Activated T-helper 2 cell treated with anti-CD3 and anti-CD28 coated beads, Interferon-gamma antibody, Interleukin-2, Interleukin-4, amounts not matched to agents 10 μg/mL and 5 μg/mL and 100 μg/mL, durations not matched to agents 14 hours and 24 hours and 36 hours (primary cell): ENCODE measurements at regions not wholly inside any gene's neighbourhood (a gene's known extent, or its start where the extent isn't known, plus 50 kb on each side); places are given as distances from the start of the nearest gene placed in this dataset.

Experiments
- DNase-seq: peaks from one replicate; pipeline ENCODE4 v3.0.0; 2021; ENCODE audit warnings: low spot score
- H3K27ac Mint-ChIP-seq: one replicate; pipeline ENCODE4 v1.8.0; 2021; ENCODE audit warnings: mixed read lengths
- H3K27me3 Mint-ChIP-seq: one replicate; pipeline ENCODE4 v1.8.0; 2021; ENCODE audit warnings: low read depth, mixed read lengths
- H3K36me3 Mint-ChIP-seq: one replicate; pipeline ENCODE4 v1.8.0; 2021; ENCODE audit warnings: low read depth, mixed read lengths
- H3K4me1 Mint-ChIP-seq: one replicate; pipeline ENCODE4 v1.8.0; 2021; ENCODE audit warnings: low read depth, mixed read lengths
- H3K4me3 Mint-ChIP-seq: one replicate; pipeline ENCODE4 v1.8.0; 2021; ENCODE audit warnings: low read depth, mild to moderate bottlenecking, moderate library complexity, mixed read lengths
- H3K9me3 Mint-ChIP-seq: one replicate; pipeline ENCODE4 v1.8.0; 2021; ENCODE audit warnings: mixed read lengths
- intact Hi-C: fragments of 100-400 bp; cut with micrococcal nuclease; formaldehyde crosslinking; loops from one replicate; pipeline ENCODE4 v1.15.1; 2023

DNA sequence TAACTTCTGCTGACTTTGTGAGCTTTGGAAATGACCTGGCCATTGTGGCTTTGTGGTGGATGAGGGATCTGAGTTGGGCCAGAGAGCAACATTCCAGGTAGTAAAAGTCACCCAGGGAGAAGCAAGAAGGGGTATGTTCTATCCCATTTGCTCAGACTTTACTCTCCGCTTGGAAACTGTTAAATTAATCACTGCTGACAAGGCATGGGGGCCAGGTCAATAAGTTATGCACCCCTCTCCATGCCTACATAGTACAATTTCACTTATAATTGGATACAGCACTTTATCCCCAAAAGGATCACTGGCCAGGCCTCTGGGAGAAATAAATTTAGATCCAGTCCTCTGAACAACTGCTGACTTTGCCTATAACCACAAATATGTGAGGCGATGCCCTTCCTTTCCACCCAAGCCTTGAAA, 92.1 kb downstream of the RPRM start:
- Mint-ChIP-seq H3K9me3 (no peaks in the 10 kb centered on the region), H3K27me3 (no peaks in the 10 kb centered on the region), H3K27ac (no peak overlapping the region), H3K4me1 (no peaks in the 10 kb centered on the region), H3K4me3 (no peak overlapping the region), H3K36me3 (no peaks in the 10 kb centered on the region)
- intact Hi-C loops = no loop called here
- no peak for DNase-seq

DNA sequence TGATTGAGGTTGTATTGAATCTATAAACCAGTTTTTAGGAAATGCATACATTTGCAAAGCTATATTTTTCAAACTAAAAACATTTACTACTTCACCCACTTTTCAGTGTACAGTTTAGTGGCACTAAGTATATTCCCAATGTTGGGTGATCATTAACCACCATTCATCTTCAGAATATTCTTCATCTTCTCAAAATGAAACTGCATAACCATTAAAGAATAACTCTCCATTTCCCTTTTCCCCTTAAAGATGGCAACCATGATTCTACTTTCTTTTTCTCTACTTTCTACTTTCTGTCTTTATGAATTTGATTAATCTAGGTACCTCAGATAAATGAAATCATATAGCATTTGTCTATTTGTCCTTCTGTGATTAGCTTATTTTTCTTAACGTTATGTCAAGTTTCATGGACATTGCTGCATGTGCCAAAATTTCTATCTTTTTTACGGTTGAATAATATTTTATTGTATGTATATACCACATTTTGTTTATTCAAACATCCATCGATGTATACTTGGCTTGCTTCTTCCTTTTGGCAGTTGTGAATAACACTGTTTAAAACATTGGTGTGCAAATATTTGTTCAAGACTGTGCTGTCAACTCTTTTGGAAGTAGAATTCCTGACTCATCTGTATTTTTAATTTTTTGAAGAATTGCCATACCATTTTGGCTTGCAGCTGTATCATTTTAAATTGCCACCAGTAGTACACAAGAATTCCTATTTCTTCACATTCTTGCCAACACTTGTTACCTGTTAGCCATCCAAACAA, 104.9 kb downstream of the RPRM start:
- intact Hi-C loops = no loop called here
- Mint-ChIP-seq H3K27ac (no peak overlapping the region), H3K9me3 (no peaks in the 10 kb centered on the region), H3K36me3 (no peaks in the 10 kb centered on the region), H3K4me1 (no peaks in the 10 kb centered on the region), H3K27me3 (no peaks in the 10 kb centered on the region), H3K4me3 (no peak overlapping the region)
- no peak for DNase-seq

DNA sequence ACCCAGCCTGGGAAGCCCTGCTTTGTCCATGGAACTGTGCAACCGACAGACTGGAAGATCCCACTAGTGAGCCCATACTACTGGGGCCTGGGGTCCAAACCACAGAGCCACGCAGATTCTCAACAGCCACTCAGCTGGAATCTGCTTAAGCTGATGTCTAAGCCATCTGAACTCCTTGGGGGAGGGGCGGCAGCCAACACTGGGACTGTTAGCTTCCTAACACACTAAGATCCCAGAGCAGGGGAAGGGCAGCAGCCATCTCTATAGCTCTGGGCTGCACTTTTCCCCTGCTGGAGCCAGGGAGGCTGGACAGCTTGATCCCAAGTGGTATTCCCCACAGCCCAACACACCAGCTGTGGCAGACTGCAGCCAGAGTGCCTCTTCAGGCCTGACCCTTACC, 118.3 kb downstream of the RPRM start:
- intact Hi-C loops = no loop called here

DNA sequence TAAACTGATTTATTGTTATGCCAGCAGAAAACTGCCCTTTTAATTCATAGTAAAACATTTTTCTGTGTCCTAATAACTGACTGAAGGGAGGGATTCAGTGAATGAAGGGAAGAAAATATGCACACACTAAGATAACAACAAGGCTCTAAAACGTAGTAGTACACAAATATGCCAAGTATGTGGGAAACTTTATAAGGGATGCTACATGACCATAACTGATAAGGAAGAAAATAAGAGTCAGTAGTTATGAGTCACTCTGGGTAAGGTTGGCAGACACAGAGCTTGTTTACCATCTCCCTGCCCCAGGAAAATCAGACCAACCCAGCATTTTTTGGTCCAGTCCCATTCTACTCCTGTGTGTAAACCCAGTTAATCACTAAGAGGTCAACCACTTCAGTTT, 124.2 kb downstream of the RPRM start:
- no peaks in the 10 kb centered on the region for H3K4me1 Mint-ChIP-seq
- no peak overlapping the region for H3K4me3 Mint-ChIP-seq
- no peak overlapping the region for H3K27ac Mint-ChIP-seq
- H3K9me3 Mint-ChIP-seq = no peaks in the 10 kb centered on the region
- no peaks in the 10 kb centered on the region for H3K36me3 Mint-ChIP-seq
- intact Hi-C loops = no loop called here
- H3K27me3 Mint-ChIP-seq = no peaks in the 10 kb centered on the region
- DNase-seq = no peak

More for the DNA sequence above, 118.3 kb downstream of the RPRM start:
- Mint-ChIP-seq H3K4me1 (no peaks in the 10 kb centered on the region), H3K27ac (no peak overlapping the region), H3K4me3 (no peak overlapping the region), H3K36me3 (no peaks in the 10 kb centered on the region), H3K27me3 (no peaks in the 10 kb centered on the region), H3K9me3 (peaks cover 7% of the 10 kb centered on the region)
- no peak for DNase-seq

GRCh38 chr2:153349603-153350002, 129.0 kb downstream of the RPRM start:
- H3K4me3 Mint-ChIP-seq = no peak overlapping the region
- H3K4me1 Mint-ChIP-seq = no peaks in the 10 kb centered on the region
- H3K27ac Mint-ChIP-seq = no peak overlapping the region
- no peaks in the 10 kb centered on the region for H3K9me3 Mint-ChIP-seq
- DNase-seq = no peak
- intact Hi-C loops = no loop called here
- no peaks in the 10 kb centered on the region for H3K36me3 Mint-ChIP-seq
- no peaks in the 10 kb centered on the region for H3K27me3 Mint-ChIP-seq

GRCh38 chr2:153347818-153348495, 130.6 kb downstream of the RPRM start:
- no peaks in the 10 kb centered on the region for H3K36me3 Mint-ChIP-seq
- H3K27ac Mint-ChIP-seq = no peak overlapping the region
- intact Hi-C loops = no loop called here
- no peaks in the 10 kb centered on the region for H3K9me3 Mint-ChIP-seq
- H3K4me3 Mint-ChIP-seq = no peak overlapping the region
- DNase-seq = no peak
- H3K4me1 Mint-ChIP-seq = no peaks in the 10 kb centered on the region
- no peaks in the 10 kb centered on the region for H3K27me3 Mint-ChIP-seq

GRCh38 chr2:153320879-153321278, 157.7 kb downstream of the RPRM start:
- no peak overlapping the region for H3K27ac Mint-ChIP-seq
- H3K4me3 Mint-ChIP-seq = no peak overlapping the region
- H3K36me3 Mint-ChIP-seq = no peaks in the 10 kb centered on the region
- H3K27me3 Mint-ChIP-seq = no peaks in the 10 kb centered on the region
- no peaks in the 10 kb centered on the region for H3K4me1 Mint-ChIP-seq
- DNase-seq = no peak
- intact Hi-C loops = no loop called here
- peaks cover 9% of the 10 kb centered on the region for H3K9me3 Mint-ChIP-seq

DNA sequence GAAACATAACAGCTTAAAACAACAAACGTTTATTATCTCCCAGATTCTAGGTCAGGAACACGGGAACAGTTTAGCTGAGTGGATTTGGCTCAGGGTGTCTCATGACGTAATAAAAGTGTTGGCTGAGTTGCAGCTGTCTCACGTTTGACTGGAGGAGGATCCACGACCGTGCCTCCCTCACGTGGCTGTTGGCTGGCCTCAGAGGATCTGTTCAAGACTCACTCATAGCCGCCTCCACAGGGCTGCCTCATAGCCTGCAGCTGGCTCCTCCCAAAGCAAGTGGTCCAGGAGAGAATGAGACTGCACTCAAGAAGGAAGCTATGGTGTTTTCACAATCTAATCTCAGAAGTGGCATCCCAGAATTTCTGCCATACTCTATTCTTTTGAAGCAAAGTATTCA, 167.1 kb downstream of the RPRM start:
- H3K9me3 Mint-ChIP-seq = no peaks in the 10 kb centered on the region
- H3K27ac Mint-ChIP-seq = no peak overlapping the region
- DNase-seq = no peak
- no peaks in the 10 kb centered on the region for H3K4me1 Mint-ChIP-seq
- intact Hi-C loops = no loop called here
- H3K36me3 Mint-ChIP-seq = no peaks in the 10 kb centered on the region
- H3K4me3 Mint-ChIP-seq = no peak overlapping the region
- no peaks in the 10 kb centered on the region for H3K27me3 Mint-ChIP-seq

DNA sequence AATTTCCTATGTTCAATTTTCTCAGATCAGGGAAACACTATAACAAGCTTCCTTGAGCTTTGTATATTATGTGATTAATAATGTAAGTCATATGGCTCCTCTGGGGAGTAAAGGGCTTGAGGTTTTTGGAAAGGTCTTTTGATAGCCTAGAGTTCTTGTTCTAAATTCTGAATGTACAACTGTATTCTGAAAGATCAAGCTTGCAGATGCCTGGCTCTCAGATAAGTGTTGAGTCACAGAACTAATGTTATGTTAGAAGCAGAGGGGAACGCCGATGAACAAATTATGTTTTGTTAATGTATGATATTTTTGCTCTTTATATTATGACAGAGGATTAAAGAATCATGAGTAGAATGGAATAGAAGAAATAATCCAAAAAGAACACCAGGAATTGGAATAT, 170.1 kb downstream of the RPRM start:
- H3K27me3 Mint-ChIP-seq = no peaks in the 10 kb centered on the region
- intact Hi-C loops = no loop called here
- H3K4me3 Mint-ChIP-seq = no peak overlapping the region
- no peaks in the 10 kb centered on the region for H3K4me1 Mint-ChIP-seq
- no peaks in the 10 kb centered on the region for H3K9me3 Mint-ChIP-seq
- no peak overlapping the region for H3K27ac Mint-ChIP-seq
- no peaks in the 10 kb centered on the region for H3K36me3 Mint-ChIP-seq
- no peak for DNase-seq

GRCh38 chr2:153307223-153307622, 171.3 kb downstream of the RPRM start:
- Mint-ChIP-seq H3K27ac (no peak overlapping the region), H3K9me3 (no peaks in the 10 kb centered on the region), H3K4me3 (no peak overlapping the region), H3K4me1 (no peaks in the 10 kb centered on the region), H3K27me3 (no peaks in the 10 kb centered on the region), H3K36me3 (no peaks in the 10 kb centered on the region)
- DNase-seq = no peak
- intact Hi-C loops = no loop called here

- Mint-ChIP-seq H3K9me3 (no peaks in the 10 kb centered on the region), H3K4me1 (no peaks in the 10 kb centered on the region), H3K36me3 (no peaks in the 10 kb centered on the region), H3K27ac (no peak overlapping the region), H3K27me3 (no peaks in the 10 kb centered on the region), H3K4me3 (no peak overlapping the region)
- no peak for DNase-seq
- intact Hi-C loops = no loop called here
Observed at GRCh38 chr2:153299809-153300208, 178.8 kb downstream of the RPRM start.

DNA sequence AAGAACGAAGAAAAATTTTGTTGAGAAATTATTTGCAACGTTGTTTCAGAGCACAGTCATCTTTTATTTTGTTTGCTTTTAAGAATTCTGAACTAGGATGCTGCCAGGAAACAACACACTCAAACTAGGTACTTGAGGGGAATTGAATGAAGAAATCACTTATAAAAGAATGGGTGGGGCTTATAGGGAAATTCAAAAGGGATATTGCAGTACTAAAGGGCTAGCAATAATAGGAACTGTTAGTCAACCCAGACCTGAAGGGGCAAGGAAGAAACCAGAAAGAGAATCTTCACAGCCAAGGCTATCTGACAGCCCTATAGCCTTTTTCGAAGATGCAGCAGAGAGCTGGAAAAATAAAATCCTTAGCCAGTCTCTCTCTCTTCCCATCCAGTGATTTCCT, 179.3 kb downstream of the RPRM start:
- intact Hi-C loops = no loop called here
- no peaks in the 10 kb centered on the region for H3K9me3 Mint-ChIP-seq
- DNase-seq = no peak
- H3K27ac Mint-ChIP-seq = no peak overlapping the region
- H3K27me3 Mint-ChIP-seq = no peaks in the 10 kb centered on the region
- H3K4me3 Mint-ChIP-seq = no peak overlapping the region
- no peaks in the 10 kb centered on the region for H3K36me3 Mint-ChIP-seq
- no peaks in the 10 kb centered on the region for H3K4me1 Mint-ChIP-seq

DNA sequence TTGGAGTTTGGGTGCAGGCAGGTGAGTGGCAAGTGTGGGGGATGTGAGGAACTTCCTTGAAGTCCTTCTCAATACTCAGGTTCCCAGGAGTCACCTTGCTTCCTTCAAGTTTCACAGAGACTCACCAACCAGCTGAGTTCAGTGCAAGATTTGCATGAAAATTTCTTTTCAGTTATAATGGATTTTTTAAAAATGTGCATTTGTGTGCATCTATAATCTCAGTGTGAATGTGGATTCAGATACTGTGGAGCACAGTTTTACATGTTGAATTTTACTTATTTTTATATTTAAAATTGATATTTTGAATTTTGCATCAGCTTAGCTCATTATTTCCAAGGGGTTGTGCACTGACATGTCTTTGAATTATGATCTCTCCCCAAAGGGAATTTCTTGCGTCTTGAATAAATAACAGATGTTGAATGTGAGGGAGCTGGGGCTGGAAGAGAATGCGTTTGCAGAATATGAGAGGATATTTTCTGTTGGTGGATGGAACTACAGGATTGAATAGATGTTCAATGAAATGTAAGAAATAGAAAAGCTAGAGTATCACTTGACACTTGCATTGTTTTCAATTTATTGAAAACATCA, 184.3 kb downstream of the RPRM start:
- Mint-ChIP-seq H3K27me3 (no peaks in the 10 kb centered on the region), H3K27ac (no peak overlapping the region), H3K4me1 (no peaks in the 10 kb centered on the region), H3K4me3 (no peak overlapping the region), H3K36me3 (no peaks in the 10 kb centered on the region), H3K9me3 (no peaks in the 10 kb centered on the region)
- intact Hi-C loops = no loop called here
- no peak for DNase-seq
